Ishikawa (cell line): ENCODE measurements at regions not wholly inside any gene's neighbourhood (a gene's known extent, or its start where the extent isn't known, plus 50 kb on each side); places are given as distances from the start of the nearest gene placed in this dataset.
A peak's percentile ranks its signal among the peaks of the same experiment; 100 is the strongest.

Experiments used
- CEBPB ChIP-seq: IDR thresholded peaks from 2 replicates; pipeline ENCODE4 v1.6.1; 2012
- CREB1 ChIP-seq: IDR thresholded peaks from 2 replicates; pipeline ENCODE4 v1.6.1; 2012; ENCODE audit warnings: low read depth
- EGR1 ChIP-seq: IDR thresholded peaks from 2 replicates; pipeline ENCODE4 v1.6.1; 2012
- EP300 ChIP-seq: IDR thresholded peaks from 2 replicates; pipeline ENCODE4 v1.6.1; 2012; ENCODE audit warnings: borderline replicate concordance
- FOXM1 ChIP-seq: IDR thresholded peaks from 2 replicates; pipeline ENCODE4 v1.6.1; 2012; ENCODE audit warnings: low read depth, borderline replicate concordance
- MAX ChIP-seq: IDR thresholded peaks from 2 replicates; pipeline ENCODE4 v1.6.1; 2012
- NFIC ChIP-seq: IDR thresholded peaks from 2 replicates; pipeline ENCODE4 v1.6.1; 2012
- RAD21 ChIP-seq: IDR thresholded peaks from 2 replicates; pipeline ENCODE4 v1.6.1; 2012; ENCODE audit warnings: low read depth
- REST ChIP-seq: IDR thresholded peaks from 2 replicates; pipeline ENCODE4 v1.6.1; 2012; ENCODE audit warnings: low read depth, mild to moderate bottlenecking
- TAF1 ChIP-seq: IDR thresholded peaks from 2 replicates; pipeline ENCODE4 v1.6.1; 2012; ENCODE audit warnings: low read depth, mild to moderate bottlenecking
- TCF12 ChIP-seq: IDR thresholded peaks from 2 replicates; pipeline ENCODE4 v1.6.1; 2012; ENCODE audit warnings: low read depth
- TEAD4 ChIP-seq: IDR thresholded peaks from 2 replicates; pipeline ENCODE4 v1.6.1; 2012
- YY1 ChIP-seq: IDR thresholded peaks from 2 replicates; pipeline ENCODE4 v1.6.1; 2012; ENCODE audit warnings: low read depth
- ZBTB7A ChIP-seq: IDR thresholded peaks from 2 replicates; pipeline ENCODE4 v1.6.1; 2012; ENCODE audit warnings: low read depth
- TF ChIP-seq, protein P1 (sequence below): IDR thresholded peaks from 2 replicates; pipeline ENCODE4 v1.6.1; 2012

- TF ChIP-seq REST (no peak), EGR1 (no peak), EP300 (no peak), ZBTB7A (no peak), CEBPB (no peak), TEAD4 (no peak), FOXM1 (no peak), MAX (no peak), NFIC (no peak)
- TF ChIP-seq, protein P1, sequence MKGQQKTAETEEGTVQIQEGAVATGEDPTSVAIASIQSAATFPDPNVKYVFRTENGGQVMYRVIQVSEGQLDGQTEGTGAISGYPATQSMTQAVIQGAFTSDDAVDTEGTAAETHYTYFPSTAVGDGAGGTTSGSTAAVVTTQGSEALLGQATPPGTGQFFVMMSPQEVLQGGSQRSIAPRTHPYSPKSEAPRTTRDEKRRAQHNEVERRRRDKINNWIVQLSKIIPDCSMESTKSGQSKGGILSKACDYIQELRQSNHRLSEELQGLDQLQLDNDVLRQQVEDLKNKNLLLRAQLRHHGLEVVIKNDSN, result no peak
Observed at GRCh38 chr19:30226464-30227011, 145.6 kb upstream of the ZNF536 start.

DNA sequence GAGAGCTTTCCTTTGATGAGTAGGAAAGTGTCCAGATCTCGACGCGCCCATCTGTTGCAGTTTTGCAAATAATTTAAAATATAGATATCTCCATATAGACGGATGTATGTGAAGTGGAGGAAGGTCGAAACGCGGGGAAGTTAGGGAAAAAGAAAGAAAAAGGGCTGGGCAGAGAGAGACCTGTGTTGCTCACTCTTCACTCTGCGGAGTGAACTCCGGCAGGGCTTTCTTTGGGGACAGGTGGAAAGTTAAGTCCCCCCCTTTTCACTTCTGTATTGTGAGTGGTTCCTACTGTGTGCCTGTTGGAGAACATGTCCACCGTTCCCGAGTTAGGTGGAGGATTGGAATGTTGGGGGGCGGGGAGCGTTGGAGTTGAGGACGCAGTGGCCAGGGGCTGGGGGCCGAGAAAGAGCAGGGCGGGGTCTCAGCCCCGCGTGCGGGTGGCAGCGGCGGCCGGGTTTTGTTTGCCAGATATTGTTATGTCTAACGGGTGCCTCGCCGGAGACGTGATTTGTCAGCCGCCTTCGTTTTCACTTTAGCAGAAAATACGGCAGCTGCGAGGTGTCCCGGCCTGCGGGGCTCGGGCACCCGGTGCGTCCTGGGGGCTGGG is 145.1 kb upstream of the ZNF536 start:
- TF ChIP-seq EP300 (no peak), TCF12 (no peak), YY1 (no peak), EGR1 (no peak), FOXM1 (no peak), CEBPB (no peak), NFIC (no peak), TEAD4 (no peak), MAX (no peak), ZBTB7A (no peak), CREB1 (no peak), RAD21 (no peak), TAF1 (no peak), REST (no peak)
- TF ChIP-seq, protein P1, result no peak

GRCh38 chr19:30227661-30228112 is 144.5 kb upstream of the ZNF536 start:
- TF ChIP-seq RAD21, result peak; percentile 23; the same call in 1 of the 2 replicates
- TF ChIP-seq CEBPB, result no peak

GRCh38 chr19:30228113-30228834 is 143.9 kb upstream of the ZNF536 start:
- TF ChIP-seq TAF1 (no peak), EGR1 (no peak), REST (no peak), TCF12 (no peak), RAD21 (no peak), EP300 (no peak), ZBTB7A (no peak), TEAD4 (no peak), YY1 (no peak), NFIC (no peak)
